ENCODE measurements at regions not wholly inside any gene's neighbourhood (a gene's known extent, or its start where the extent isn't known, plus 50 kb on each side); places are given as distances from the start of the nearest gene placed in this dataset.

GRCh38 chr13:68715651-68716050 is 1392.0 kb upstream of the ATXN8OS start:
- TF ChIP-seq ZNF274 (IDR thresholded peaks at IDR 0.05; ENCODE audit: low read depth, low read length): no peak
- no peak for TF ChIP-seq YY1 (IDR thresholded peaks at IDR 0.05; ENCODE audit: insufficient read depth, insufficient read length)
- no peak for TF ChIP-seq SUZ12 (IDR thresholded peaks at IDR 0.05; ENCODE audit: extremely low read depth, insufficient read depth, insufficient read length)
